ENCODE measurements at regions not wholly inside any gene's neighbourhood (a gene's known extent, or its start where the extent isn't known, plus 50 kb on each side); places are given as distances from the start of the nearest gene placed in this dataset.

DNA sequence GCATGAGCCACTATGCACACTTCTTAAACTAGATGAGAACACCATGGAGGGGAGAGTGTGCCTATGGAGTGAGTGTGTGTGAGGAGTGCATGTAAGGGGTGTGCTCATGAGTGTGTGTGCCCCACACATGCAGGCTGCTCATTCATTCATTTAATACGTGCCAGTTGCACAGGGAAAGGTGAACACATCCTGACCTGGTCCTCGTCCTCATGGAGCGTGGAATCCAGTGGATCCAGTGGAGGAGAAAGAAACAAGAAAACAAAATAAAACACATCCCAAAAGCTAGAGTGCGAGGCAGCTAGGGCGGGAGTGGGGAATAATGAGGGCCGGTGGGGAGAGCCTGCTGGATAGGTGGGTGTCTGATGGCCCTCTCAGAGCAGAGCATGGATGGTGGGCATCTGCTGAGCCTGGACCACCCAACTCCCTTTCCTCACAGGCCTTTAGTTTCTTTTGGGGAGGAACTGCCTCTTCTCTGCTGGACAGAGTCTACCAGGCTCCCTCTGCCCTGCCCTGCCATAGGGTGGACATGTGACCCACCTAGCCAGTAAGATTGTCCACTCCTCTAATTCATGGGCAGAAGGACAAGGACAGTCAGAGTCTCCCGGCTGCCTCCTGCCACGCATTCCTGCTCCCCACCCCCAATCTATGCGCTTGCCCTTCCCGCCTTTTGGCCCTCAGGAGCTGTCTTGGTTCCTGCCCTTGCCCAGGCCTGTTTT, 204.3 kb downstream of the RAB11FIP4 start:
- TF ChIP-seq, protein P1, sequence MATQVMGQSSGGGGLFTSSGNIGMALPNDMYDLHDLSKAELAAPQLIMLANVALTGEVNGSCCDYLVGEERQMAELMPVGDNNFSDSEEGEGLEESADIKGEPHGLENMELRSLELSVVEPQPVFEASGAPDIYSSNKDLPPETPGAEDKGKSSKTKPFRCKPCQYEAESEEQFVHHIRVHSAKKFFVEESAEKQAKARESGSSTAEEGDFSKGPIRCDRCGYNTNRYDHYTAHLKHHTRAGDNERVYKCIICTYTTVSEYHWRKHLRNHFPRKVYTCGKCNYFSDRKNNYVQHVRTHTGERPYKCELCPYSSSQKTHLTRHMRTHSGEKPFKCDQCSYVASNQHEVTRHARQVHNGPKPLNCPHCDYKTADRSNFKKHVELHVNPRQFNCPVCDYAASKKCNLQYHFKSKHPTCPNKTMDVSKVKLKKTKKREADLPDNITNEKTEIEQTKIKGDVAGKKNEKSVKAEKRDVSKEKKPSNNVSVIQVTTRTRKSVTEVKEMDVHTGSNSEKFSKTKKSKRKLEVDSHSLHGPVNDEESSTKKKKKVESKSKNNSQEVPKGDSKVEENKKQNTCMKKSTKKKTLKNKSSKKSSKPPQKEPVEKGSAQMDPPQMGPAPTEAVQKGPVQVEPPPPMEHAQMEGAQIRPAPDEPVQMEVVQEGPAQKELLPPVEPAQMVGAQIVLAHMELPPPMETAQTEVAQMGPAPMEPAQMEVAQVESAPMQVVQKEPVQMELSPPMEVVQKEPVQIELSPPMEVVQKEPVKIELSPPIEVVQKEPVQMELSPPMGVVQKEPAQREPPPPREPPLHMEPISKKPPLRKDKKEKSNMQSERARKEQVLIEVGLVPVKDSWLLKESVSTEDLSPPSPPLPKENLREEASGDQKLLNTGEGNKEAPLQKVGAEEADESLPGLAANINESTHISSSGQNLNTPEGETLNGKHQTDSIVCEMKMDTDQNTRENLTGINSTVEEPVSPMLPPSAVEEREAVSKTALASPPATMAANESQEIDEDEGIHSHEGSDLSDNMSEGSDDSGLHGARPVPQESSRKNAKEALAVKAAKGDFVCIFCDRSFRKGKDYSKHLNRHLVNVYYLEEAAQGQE (IDR thresholded peaks at IDR 0.05; ENCODE audit: insufficient read depth in 1 of 2, low read depth in 2 of 2, low read length in 2 of 2): peak; percentile 43 to 78; a peak in 3 of 4 replicates
- no peak for TF ChIP-seq POLR2AphosphoS5 (IDR thresholded peaks at IDR 0.05; ENCODE audit: low read depth, low read length)

DNA sequence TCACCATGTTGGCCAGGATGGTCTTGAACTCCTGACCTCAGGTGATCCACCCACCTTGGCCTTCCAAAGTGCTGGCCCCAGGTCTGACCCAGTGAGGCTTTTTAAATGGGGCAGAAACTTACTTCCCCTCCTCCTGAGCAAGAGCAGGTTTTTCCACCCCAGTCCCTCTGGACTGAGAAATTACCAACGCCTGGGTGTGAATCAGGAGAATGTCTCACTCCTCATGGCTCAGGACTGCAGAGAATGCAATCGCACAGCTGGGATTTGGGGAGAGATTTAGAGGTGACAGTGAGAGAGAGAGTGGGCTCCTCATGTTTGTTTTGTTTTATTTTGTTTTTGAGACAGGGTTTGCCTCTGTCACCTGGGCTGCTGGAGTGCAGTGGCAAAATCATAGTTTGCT, 203.6 kb downstream of the RAB11FIP4 start:
- TF ChIP-seq TAF1 (IDR thresholded peaks at IDR 0.05; ENCODE audit: borderline replicate concordance, insufficient read depth, low read length) (no peak), POLR2AphosphoS5 (IDR thresholded peaks at IDR 0.05; ENCODE audit: low read depth, low read length) (no peak), FOXP2 (optimal IDR thresholded peaks at IDR 0.05; ENCODE audit: borderline replicate concordance, extremely low read depth, extremely low read length, insufficient read depth) (no peak), SIN3A (IDR thresholded peaks at IDR 0.05; ENCODE audit: borderline replicate concordance, insufficient read depth, low read length) (no peak)
- TF ChIP-seq, protein P1 (IDR thresholded peaks at IDR 0.05; ENCODE audit: insufficient read depth in 1 of 2, low read depth in 2 of 2, low read length in 2 of 2): no peak

DNA sequence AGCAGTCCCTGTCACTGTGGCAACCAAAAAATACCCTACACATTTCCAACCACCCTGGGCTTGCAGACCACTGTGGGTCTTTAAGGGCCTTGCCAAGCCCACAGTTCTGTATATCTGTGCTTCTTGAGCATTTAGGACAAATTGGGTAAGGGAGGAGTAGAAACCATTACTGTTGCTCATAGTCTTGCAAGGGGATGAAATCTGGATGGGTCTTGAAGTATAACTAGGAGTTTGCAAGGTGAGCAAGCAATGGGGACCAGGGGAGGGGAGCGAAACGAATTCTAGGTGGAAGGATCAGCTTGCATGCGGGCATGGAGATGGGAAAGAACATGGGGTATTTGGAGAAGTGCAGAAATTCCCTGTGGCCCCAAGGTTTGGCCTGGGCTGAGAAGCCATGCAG, 202.9 kb downstream of the RAB11FIP4 start:
- no peak for TF ChIP-seq TAF1 (IDR thresholded peaks at IDR 0.05; ENCODE audit: borderline replicate concordance, insufficient read depth, low read length)
- TF ChIP-seq POLR2AphosphoS5 (IDR thresholded peaks at IDR 0.05; ENCODE audit: low read depth, low read length): no peak
- no peak for TF ChIP-seq FOXP2 (optimal IDR thresholded peaks at IDR 0.05; ENCODE audit: borderline replicate concordance, extremely low read depth, extremely low read length, insufficient read depth)
- no peak for TF ChIP-seq SIN3A (IDR thresholded peaks at IDR 0.05; ENCODE audit: borderline replicate concordance, insufficient read depth, low read length)
- TF ChIP-seq, protein P1 (IDR thresholded peaks at IDR 0.05; ENCODE audit: insufficient read depth in 1 of 2, low read depth in 2 of 2, low read length in 2 of 2): no peak

DNA sequence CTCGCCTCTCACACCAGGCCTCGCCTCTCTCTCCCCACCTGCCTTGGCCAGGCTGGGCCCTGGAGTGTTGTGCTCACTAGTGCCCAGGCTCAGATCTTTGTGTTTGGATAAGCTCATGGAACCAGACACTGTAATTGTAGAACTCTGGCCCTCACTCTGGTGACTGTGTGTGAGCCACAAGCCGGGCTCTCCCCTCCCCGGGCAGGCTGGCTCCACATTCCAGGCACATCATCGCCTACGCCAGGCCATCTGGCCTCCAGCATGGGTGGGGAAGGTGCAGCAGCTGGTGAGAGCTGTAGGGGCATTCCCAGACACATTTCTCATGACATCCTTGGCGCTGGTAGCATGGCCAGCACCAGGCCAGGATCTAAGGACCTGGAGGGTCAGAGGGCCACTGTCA, 202.3 kb downstream of the RAB11FIP4 start:
- TF ChIP-seq SIN3A (IDR thresholded peaks at IDR 0.05; ENCODE audit: borderline replicate concordance, insufficient read depth, low read length) (no peak), POLR2AphosphoS5 (IDR thresholded peaks at IDR 0.05; ENCODE audit: low read depth, low read length) (no peak), FOXP2 (optimal IDR thresholded peaks at IDR 0.05; ENCODE audit: borderline replicate concordance, extremely low read depth, extremely low read length, insufficient read depth) (no peak), TAF1 (IDR thresholded peaks at IDR 0.05; ENCODE audit: borderline replicate concordance, insufficient read depth, low read length) (no peak)
- TF ChIP-seq, protein P1 (IDR thresholded peaks at IDR 0.05; ENCODE audit: insufficient read depth in 1 of 2, low read depth in 2 of 2, low read length in 2 of 2): no peak

DNA sequence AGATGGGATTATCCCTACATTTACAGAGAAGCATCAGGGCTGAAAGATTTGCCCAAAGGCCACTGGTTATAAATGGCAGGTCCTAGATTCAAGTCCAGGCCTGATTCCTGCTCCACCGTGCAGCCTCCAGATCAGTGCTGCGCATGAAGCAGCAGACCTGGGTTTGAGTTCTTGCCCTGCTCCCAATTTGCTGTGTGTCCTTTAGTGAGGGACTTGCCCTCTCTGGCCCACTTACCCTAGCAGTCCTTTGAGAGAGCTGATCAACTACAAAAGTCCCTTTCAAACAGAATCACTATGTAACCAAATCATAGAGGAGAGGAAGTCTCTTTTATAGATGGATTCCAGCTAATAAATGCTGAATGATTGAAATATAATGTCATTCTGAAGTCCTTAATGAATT, 200.4 kb downstream of the RAB11FIP4 start:
- TF ChIP-seq TAF1 (IDR thresholded peaks at IDR 0.05; ENCODE audit: borderline replicate concordance, insufficient read depth, low read length) (no peak), FOXP2 (optimal IDR thresholded peaks at IDR 0.05; ENCODE audit: borderline replicate concordance, extremely low read depth, extremely low read length, insufficient read depth) (no peak)
